ENCODE measurements at regions not wholly inside any gene's neighbourhood (a gene's known extent, or its start where the extent isn't known, plus 50 kb on each side); places are given as distances from the start of the nearest gene placed in this dataset.

- no peaks in the 10 kb centered on the region for H3K9me2 ChIP-seq (replicated peaks; ENCODE audit: insufficient read depth)
- whole genome bisulfite sequencing (ENCODE audit: low lambda C conversion rate, missing lambda C conversion rate), result 50% methylated on average over 2 of the region's 2 CpGs
- no peaks in the 10 kb centered on the region for H4K20me1 ChIP-seq (ENCODE audit: insufficient read depth, poor library complexity, severe bottlenecking)
- no peak overlapping the region for H3K27ac ChIP-seq
- no peak for DNase-seq (ENCODE audit: low spot score)
- no peak overlapping the region for H3K4me3 ChIP-seq
- H3K79me2 ChIP-seq, result no peaks in the 10 kb centered on the region
- no peak overlapping the region for H3K4me2 ChIP-seq
- H3K36me3 ChIP-seq (replicated peaks; ENCODE audit: insufficient read depth, low read depth), result no peaks in the 10 kb centered on the region
- H2AFZ ChIP-seq, result no peak overlapping the region
- H3K4me1 ChIP-seq (ENCODE audit: insufficient read depth), result peaks cover 5% of the 10 kb centered on the region
- H3K27me3 ChIP-seq, result no peaks in the 10 kb centered on the region
- no peaks in the 10 kb centered on the region for H3K9me3 ChIP-seq (ENCODE audit: low read depth)
- TF ChIP-seq EZH2phosphoT487 (IDR thresholded peaks at IDR 0.05; ENCODE audit: low read depth, severe bottlenecking, unreplicated experiment) (no peak), CTCF (IDR thresholded peaks at IDR 0.05; ENCODE audit: poor library complexity) (no peak), EZH2 (IDR thresholded peaks at IDR 0.05; ENCODE audit: borderline replicate concordance) (no peak)
Observed at GRCh38 chr11:91308069-91308468, 916.5 kb upstream of the FAT3 start.

GRCh38 chr11:91305402-91305801 is 919.2 kb upstream of the FAT3 start:
- Histone ChIP-seq H2AFZ (no peak overlapping the region), H3K4me2 (no peak overlapping the region), H3K9me2 (replicated peaks; ENCODE audit: insufficient read depth) (no peaks in the 10 kb centered on the region), H3K4me1 (ENCODE audit: insufficient read depth) (peaks cover 5% of the 10 kb centered on the region), H3K79me2 (no peaks in the 10 kb centered on the region), H3K27ac (no peak overlapping the region), H4K20me1 (ENCODE audit: insufficient read depth, poor library complexity, severe bottlenecking) (no peaks in the 10 kb centered on the region), H3K9me3 (ENCODE audit: low read depth) (no peaks in the 10 kb centered on the region), H3K4me3 (no peak overlapping the region), H3K27me3 (no peaks in the 10 kb centered on the region), H3K36me3 (replicated peaks; ENCODE audit: insufficient read depth, low read depth) (no peaks in the 10 kb centered on the region)
- 41% methylated on average over 2 of the region's 2 CpGs for WGBS (ENCODE audit: low lambda C conversion rate, missing lambda C conversion rate)
- TF ChIP-seq EZH2 (IDR thresholded peaks at IDR 0.05; ENCODE audit: borderline replicate concordance) (no peak), CTCF (IDR thresholded peaks at IDR 0.05; ENCODE audit: poor library complexity) (no peak), EZH2phosphoT487 (IDR thresholded peaks at IDR 0.05; ENCODE audit: low read depth, severe bottlenecking, unreplicated experiment) (no peak)
- DNase-seq (ENCODE audit: low spot score), result peak; percentile 41

- WGBS (ENCODE audit: low lambda C conversion rate, missing lambda C conversion rate), result 86% methylated on average over 2 of the region's 2 CpGs
- Histone ChIP-seq H4K20me1 (ENCODE audit: insufficient read depth, poor library complexity, severe bottlenecking) (no peaks in the 10 kb centered on the region), H3K4me3 (no peak overlapping the region), H3K9me2 (replicated peaks; ENCODE audit: insufficient read depth) (no peaks in the 10 kb centered on the region), H3K79me2 (no peaks in the 10 kb centered on the region), H3K27me3 (no peaks in the 10 kb centered on the region), H3K9me3 (ENCODE audit: low read depth) (no peaks in the 10 kb centered on the region), H3K4me1 (ENCODE audit: insufficient read depth) (peaks cover 5% of the 10 kb centered on the region), H3K27ac (no peak overlapping the region), H3K4me2 (no peak overlapping the region), H3K36me3 (replicated peaks; ENCODE audit: insufficient read depth, low read depth) (no peaks in the 10 kb centered on the region), H2AFZ (no peak overlapping the region)
- no peak for DNase-seq (ENCODE audit: low spot score)
- no peak for TF ChIP-seq CTCF (IDR thresholded peaks at IDR 0.05; ENCODE audit: poor library complexity)
- no peak for TF ChIP-seq EZH2 (IDR thresholded peaks at IDR 0.05; ENCODE audit: borderline replicate concordance)
- no peak for TF ChIP-seq EZH2phosphoT487 (IDR thresholded peaks at IDR 0.05; ENCODE audit: low read depth, severe bottlenecking, unreplicated experiment)
Observed at GRCh38 chr11:91303749-91304148, 920.9 kb upstream of the FAT3 start.

- TF ChIP-seq CTCF (IDR thresholded peaks at IDR 0.05; ENCODE audit: poor library complexity), result no peak
- no peak for TF ChIP-seq EZH2 (IDR thresholded peaks at IDR 0.05; ENCODE audit: borderline replicate concordance)
- TF ChIP-seq EZH2phosphoT487 (IDR thresholded peaks at IDR 0.05; ENCODE audit: low read depth, severe bottlenecking, unreplicated experiment), result no peak
- H3K27me3 ChIP-seq, result no peaks in the 10 kb centered on the region
- H3K27ac ChIP-seq, result no peak overlapping the region
- no peak for DNase-seq (ENCODE audit: low spot score)
- no peaks in the 10 kb centered on the region for H3K4me1 ChIP-seq (ENCODE audit: insufficient read depth)
- no peak overlapping the region for H2AFZ ChIP-seq
- H3K9me3 ChIP-seq (ENCODE audit: low read depth), result no peaks in the 10 kb centered on the region
- 85% methylated on average over 1 of the region's 1 CpG for WGBS (ENCODE audit: low lambda C conversion rate, missing lambda C conversion rate)
- H3K79me2 ChIP-seq, result no peaks in the 10 kb centered on the region
- no peaks in the 10 kb centered on the region for H3K9me2 ChIP-seq (replicated peaks; ENCODE audit: insufficient read depth)
- no peaks in the 10 kb centered on the region for H4K20me1 ChIP-seq (ENCODE audit: insufficient read depth, poor library complexity, severe bottlenecking)
- H3K36me3 ChIP-seq (replicated peaks; ENCODE audit: insufficient read depth, low read depth), result no peaks in the 10 kb centered on the region
- H3K4me3 ChIP-seq, result no peak overlapping the region
- H3K4me2 ChIP-seq, result no peak overlapping the region
Observed at GRCh38 chr11:91299980-91300379, 924.6 kb upstream of the FAT3 start.

All from hepatocyte (in vitro differentiated cells).